Neural cell (in vitro differentiated cells): ENCODE measurements at regions not wholly inside any gene's neighbourhood (a gene's known extent, or its start where the extent isn't known, plus 50 kb on each side); places are given as distances from the start of the nearest gene placed in this dataset.

ENCODE experiments used
- EP300 ChIP-seq: fragments of 450-650 bp; conservative IDR thresholded peaks from 2 replicates; pipeline ENCODE4 v1.6.1; 2014; ENCODE audit warnings: antibody characterized with exemption, mild to moderate bottlenecking, moderate library complexity; ENCODE audit not compliant: poor library complexity, severe bottlenecking
- TF ChIP-seq, protein P1 (sequence below): IDR thresholded peaks from 2 replicates; pipeline ENCODE4 v1.6.1; 2012; ENCODE audit warnings: borderline replicate concordance

- no peak for TF ChIP-seq EP300
- TF ChIP-seq, protein P1, sequence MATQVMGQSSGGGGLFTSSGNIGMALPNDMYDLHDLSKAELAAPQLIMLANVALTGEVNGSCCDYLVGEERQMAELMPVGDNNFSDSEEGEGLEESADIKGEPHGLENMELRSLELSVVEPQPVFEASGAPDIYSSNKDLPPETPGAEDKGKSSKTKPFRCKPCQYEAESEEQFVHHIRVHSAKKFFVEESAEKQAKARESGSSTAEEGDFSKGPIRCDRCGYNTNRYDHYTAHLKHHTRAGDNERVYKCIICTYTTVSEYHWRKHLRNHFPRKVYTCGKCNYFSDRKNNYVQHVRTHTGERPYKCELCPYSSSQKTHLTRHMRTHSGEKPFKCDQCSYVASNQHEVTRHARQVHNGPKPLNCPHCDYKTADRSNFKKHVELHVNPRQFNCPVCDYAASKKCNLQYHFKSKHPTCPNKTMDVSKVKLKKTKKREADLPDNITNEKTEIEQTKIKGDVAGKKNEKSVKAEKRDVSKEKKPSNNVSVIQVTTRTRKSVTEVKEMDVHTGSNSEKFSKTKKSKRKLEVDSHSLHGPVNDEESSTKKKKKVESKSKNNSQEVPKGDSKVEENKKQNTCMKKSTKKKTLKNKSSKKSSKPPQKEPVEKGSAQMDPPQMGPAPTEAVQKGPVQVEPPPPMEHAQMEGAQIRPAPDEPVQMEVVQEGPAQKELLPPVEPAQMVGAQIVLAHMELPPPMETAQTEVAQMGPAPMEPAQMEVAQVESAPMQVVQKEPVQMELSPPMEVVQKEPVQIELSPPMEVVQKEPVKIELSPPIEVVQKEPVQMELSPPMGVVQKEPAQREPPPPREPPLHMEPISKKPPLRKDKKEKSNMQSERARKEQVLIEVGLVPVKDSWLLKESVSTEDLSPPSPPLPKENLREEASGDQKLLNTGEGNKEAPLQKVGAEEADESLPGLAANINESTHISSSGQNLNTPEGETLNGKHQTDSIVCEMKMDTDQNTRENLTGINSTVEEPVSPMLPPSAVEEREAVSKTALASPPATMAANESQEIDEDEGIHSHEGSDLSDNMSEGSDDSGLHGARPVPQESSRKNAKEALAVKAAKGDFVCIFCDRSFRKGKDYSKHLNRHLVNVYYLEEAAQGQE: no peak
Measured at GRCh38 chr7:359226-359765, 69.3 kb downstream of the FOXL3 start.
